Esophagus squamous epithelium (tissue), 4 donors: ENCODE measurements at regions not wholly inside any gene's neighbourhood (a gene's known extent, or its start where the extent isn't known, plus 50 kb on each side); places are given as distances from the start of the nearest gene placed in this dataset.

ENCODE experiments used
- CTCF ChIP-seq, 6 experiments: fragments of 450-650 bp in 4 of 6; fragments of 200-600 bp in 2 of 6; sonication (generic) in 2 of 6; IDR thresholded peaks; one replicate each; pipeline ENCODE4 v1.5.1; 2016 to 2019; ENCODE audit warnings: antibody characterized with exemption in 6 of 6, mild to moderate bottlenecking in 4 of 6, moderate library complexity in 4 of 6
- POLR2A ChIP-seq, 4 donors: fragments of 450-650 bp; IDR thresholded peaks; one replicate each; pipeline ENCODE4 v1.6.1; 2017; ENCODE audit warnings: antibody characterized with exemption in 4 of 4, mild to moderate bottlenecking in 4 of 4, moderate library complexity in 3 of 4

GRCh38 chr11:134913999-134914590 lies 502.1 kb upstream of the B3GAT1 start:
- no peak for TF ChIP-seq CTCF (IDR thresholded peaks at IDR 0.05)
- no peak for TF ChIP-seq POLR2A (IDR thresholded peaks at IDR 0.05)
